Thyroid gland (tissue), 4 donors: ENCODE measurements at regions not wholly inside any gene's neighbourhood (a gene's known extent, or its start where the extent isn't known, plus 50 kb on each side); places are given as distances from the start of the nearest gene placed in this dataset.

Experiments
- CTCF ChIP-seq, 6 experiments: fragments of 200-600 bp in 3 of 6; fragments of 450-650 bp in 3 of 6; sonication (generic) in 3 of 6; IDR thresholded peaks; one replicate each; pipeline ENCODE4 v1.5.1; 2016 to 2019; ENCODE audit warnings: antibody characterized with exemption in 6 of 6, mild to moderate bottlenecking in 2 of 6, inconsistent platforms in 1 of 6, moderate library complexity in 1 of 6
- POLR2A ChIP-seq, 2 donors: fragments of 450-650 bp; IDR thresholded peaks; one replicate each; pipeline ENCODE4 v1.6.1; 2017; ENCODE audit warnings: antibody characterized with exemption in 2 of 2, mild to moderate bottlenecking in 2 of 2, moderate library complexity in 1 of 2

- TF ChIP-seq CTCF (IDR thresholded peaks at IDR 0.05), result no peak
- no peak for TF ChIP-seq POLR2A (IDR thresholded peaks at IDR 0.05)
Measured at GRCh38 chr20:51227744-51228143, 204.8 kb upstream of the KCNG1 start.
